ENCODE measurements at regions not wholly inside any gene's neighbourhood (a gene's known extent, or its start where the extent isn't known, plus 50 kb on each side); places are given as distances from the start of the nearest gene placed in this dataset.

DNA sequence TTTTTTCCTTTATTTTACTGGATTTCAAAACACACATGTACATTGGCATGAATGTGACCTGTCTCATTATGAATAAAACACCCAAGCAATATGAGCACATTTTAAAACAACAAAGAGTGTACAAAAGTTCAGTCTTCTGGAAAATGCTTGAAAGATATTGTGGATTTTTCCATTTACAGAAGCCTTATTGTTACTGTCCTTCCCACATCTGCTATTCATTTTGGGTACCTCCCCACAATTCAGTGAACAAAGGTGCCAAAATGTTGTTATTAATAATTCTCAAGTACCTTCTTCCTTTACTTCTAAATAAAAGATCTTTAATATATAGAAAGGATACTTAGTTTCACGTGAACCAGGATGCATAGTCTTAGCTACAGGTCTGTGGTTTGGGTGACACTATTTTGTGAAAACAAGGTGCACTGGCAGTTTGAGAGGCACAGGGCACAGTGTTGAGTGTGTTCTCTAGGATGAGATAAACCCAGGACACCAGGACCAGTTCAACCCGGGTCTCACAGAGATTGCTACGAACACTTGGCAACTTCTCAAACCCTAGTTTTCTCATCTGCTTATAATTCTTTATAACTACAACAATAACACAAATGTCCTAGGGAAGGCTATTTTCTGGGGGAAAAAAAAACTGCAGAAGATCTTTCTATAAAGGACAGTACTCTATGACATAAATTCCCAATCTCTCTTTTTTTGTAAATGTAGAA is 84.5 kb upstream of the GALNT5 start:
- Histone ChIP-seq H3K27ac (ENCODE audit: low read length) (no peak overlapping the region), H3K4me2 (ENCODE audit: low read length) (no peak overlapping the region), H3K79me2 (ENCODE audit: low read length) (no peaks in the 10 kb centered on the region), H3K36me3 (replicated peaks; ENCODE audit: low read depth, low read length) (no peaks in the 10 kb centered on the region), H3K4me3 (ENCODE audit: low read length) (no peak overlapping the region), H3K27me3 (ENCODE audit: low read depth, low read length) (no peaks in the 10 kb centered on the region), H3K9ac (ENCODE audit: low read length) (no peak overlapping the region), H3K9me3 (ENCODE audit: insufficient read depth, low read length) (no peaks in the 10 kb centered on the region), H3K4me1 (ENCODE audit: low read length) (0 out of 2 replicates have a peak, but pooled peaks cover 5% of the 10 kb centered on the region), H2AFZ (ENCODE audit: low read depth, low read length) (no peak overlapping the region), H4K20me1 (ENCODE audit: insufficient read depth, low read length) (no peaks in the 10 kb centered on the region)
- no peak for TF ChIP-seq EZH2phosphoT487 (IDR thresholded peaks at IDR 0.05; ENCODE audit: low read depth)
- TF ChIP-seq, protein P1, sequence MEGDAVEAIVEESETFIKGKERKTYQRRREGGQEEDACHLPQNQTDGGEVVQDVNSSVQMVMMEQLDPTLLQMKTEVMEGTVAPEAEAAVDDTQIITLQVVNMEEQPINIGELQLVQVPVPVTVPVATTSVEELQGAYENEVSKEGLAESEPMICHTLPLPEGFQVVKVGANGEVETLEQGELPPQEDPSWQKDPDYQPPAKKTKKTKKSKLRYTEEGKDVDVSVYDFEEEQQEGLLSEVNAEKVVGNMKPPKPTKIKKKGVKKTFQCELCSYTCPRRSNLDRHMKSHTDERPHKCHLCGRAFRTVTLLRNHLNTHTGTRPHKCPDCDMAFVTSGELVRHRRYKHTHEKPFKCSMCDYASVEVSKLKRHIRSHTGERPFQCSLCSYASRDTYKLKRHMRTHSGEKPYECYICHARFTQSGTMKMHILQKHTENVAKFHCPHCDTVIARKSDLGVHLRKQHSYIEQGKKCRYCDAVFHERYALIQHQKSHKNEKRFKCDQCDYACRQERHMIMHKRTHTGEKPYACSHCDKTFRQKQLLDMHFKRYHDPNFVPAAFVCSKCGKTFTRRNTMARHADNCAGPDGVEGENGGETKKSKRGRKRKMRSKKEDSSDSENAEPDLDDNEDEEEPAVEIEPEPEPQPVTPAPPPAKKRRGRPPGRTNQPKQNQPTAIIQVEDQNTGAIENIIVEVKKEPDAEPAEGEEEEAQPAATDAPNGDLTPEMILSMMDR (IDR thresholded peaks at IDR 0.05; ENCODE audit: low read depth, low read length) = no peak

DNA sequence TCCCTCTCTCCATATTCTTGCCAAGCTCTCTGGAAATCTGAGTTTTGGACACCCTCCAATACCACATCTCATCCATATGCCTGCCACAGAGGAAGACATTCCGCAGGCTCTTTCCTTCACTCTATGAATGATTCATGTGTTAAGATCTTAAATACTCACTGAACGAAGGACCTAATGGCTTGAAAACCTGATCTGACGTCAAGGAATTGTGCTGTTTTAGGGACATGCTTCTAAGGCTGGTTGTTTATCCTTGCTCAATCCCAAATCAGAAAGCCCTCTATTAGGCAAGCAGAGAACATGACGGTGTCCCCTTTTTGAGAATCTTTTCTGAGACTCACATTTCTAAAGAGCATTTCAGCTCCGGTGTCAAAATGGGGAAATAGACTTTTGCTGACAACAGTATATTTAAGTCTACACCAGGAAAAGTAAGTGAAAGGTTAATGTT is 83.7 kb upstream of the GALNT5 start:
- H3K4me3 ChIP-seq (ENCODE audit: low read length) = no peak overlapping the region
- H2AFZ ChIP-seq (ENCODE audit: low read depth, low read length) = no peak overlapping the region
- 0 out of 2 replicates have a peak, but pooled peaks cover 5% of the 10 kb centered on the region for H3K4me1 ChIP-seq (ENCODE audit: low read length)
- H3K36me3 ChIP-seq (replicated peaks; ENCODE audit: low read depth, low read length) = no peaks in the 10 kb centered on the region
- TF ChIP-seq EZH2phosphoT487 (IDR thresholded peaks at IDR 0.05; ENCODE audit: low read depth) = no peak
- TF ChIP-seq, protein P1 (IDR thresholded peaks at IDR 0.05; ENCODE audit: low read depth, low read length) = no peak
- no peaks in the 10 kb centered on the region for H4K20me1 ChIP-seq (ENCODE audit: insufficient read depth, low read length)
- H3K4me2 ChIP-seq (ENCODE audit: low read length) = no peak overlapping the region
- H3K9me3 ChIP-seq (ENCODE audit: insufficient read depth, low read length) = no peaks in the 10 kb centered on the region
- H3K27me3 ChIP-seq (ENCODE audit: low read depth, low read length) = no peaks in the 10 kb centered on the region
- no peaks in the 10 kb centered on the region for H3K79me2 ChIP-seq (ENCODE audit: low read length)
- H3K9ac ChIP-seq (ENCODE audit: low read length) = no peak overlapping the region
- no peak overlapping the region for H3K27ac ChIP-seq (ENCODE audit: low read length)

DNA sequence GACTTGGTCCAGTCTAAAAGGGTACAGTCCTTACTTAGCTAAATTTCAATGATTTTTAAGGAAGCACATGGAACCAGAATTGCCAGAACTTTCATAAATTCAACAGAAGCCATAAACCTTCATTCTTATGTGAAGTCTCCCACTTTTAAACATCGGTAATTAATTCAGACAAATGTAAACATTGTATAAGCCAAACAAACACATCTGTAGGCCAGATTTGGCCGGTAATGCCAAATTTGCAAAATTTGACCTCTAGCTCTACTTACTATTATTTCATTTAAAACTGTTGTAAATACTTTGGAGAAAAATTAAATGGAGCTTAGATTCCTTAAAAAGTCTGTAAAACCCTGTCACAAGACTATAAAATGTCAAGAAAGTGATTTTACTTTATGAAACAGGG is 83.2 kb upstream of the GALNT5 start:
- Histone ChIP-seq H3K27ac (ENCODE audit: low read length) (no peak overlapping the region), H3K9me3 (ENCODE audit: insufficient read depth, low read length) (no peaks in the 10 kb centered on the region), H3K27me3 (ENCODE audit: low read depth, low read length) (no peaks in the 10 kb centered on the region), H3K4me3 (ENCODE audit: low read length) (no peak overlapping the region), H3K4me1 (ENCODE audit: low read length) (0 out of 2 replicates have a peak, but pooled peaks cover 5% of the 10 kb centered on the region), H2AFZ (ENCODE audit: low read depth, low read length) (no peak overlapping the region), H3K36me3 (replicated peaks; ENCODE audit: low read depth, low read length) (no peaks in the 10 kb centered on the region), H3K4me2 (ENCODE audit: low read length) (no peak overlapping the region), H3K9ac (ENCODE audit: low read length) (no peak overlapping the region), H4K20me1 (ENCODE audit: insufficient read depth, low read length) (no peaks in the 10 kb centered on the region), H3K79me2 (ENCODE audit: low read length) (no peaks in the 10 kb centered on the region)
- TF ChIP-seq, protein P1 (IDR thresholded peaks at IDR 0.05; ENCODE audit: low read depth, low read length) = no peak
- no peak for TF ChIP-seq EZH2phosphoT487 (IDR thresholded peaks at IDR 0.05; ENCODE audit: low read depth)

DNA sequence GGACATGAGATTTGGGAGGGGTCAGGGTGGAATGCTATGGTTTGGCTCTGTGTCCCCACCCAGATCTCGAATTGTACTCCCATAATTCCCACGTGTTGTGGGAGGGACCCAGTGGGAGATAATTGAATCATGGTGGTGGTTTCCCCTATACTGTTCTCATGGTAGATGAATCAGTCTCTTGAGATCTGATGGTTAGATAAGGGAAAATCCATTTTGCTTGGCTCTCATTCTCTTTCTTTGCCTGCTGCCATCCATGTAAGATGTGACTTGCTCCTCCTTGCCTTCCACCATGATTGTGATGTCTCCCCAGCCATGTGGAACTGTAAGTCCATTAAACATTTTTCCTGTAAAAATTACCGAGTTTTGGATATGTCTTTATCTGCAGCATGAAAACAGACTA is 80.9 kb upstream of the GALNT5 start:
- Histone ChIP-seq H3K9me3 (ENCODE audit: insufficient read depth, low read length) (no peaks in the 10 kb centered on the region), H3K27me3 (ENCODE audit: low read depth, low read length) (no peaks in the 10 kb centered on the region), H3K79me2 (ENCODE audit: low read length) (no peaks in the 10 kb centered on the region), H2AFZ (ENCODE audit: low read depth, low read length) (no peak overlapping the region), H3K27ac (ENCODE audit: low read length) (no peak overlapping the region), H3K4me3 (ENCODE audit: low read length) (no peak overlapping the region), H3K9ac (ENCODE audit: low read length) (no peak overlapping the region), H4K20me1 (ENCODE audit: insufficient read depth, low read length) (no peaks in the 10 kb centered on the region), H3K4me1 (ENCODE audit: low read length) (0 out of 2 replicates have a peak, but pooled peaks cover 5% of the 10 kb centered on the region), H3K36me3 (replicated peaks; ENCODE audit: low read depth, low read length) (no peaks in the 10 kb centered on the region), H3K4me2 (ENCODE audit: low read length) (no peak overlapping the region)
- no peak for TF ChIP-seq EZH2phosphoT487 (IDR thresholded peaks at IDR 0.05; ENCODE audit: low read depth)
- TF ChIP-seq, protein P1 (IDR thresholded peaks at IDR 0.05; ENCODE audit: low read depth, low read length) = no peak
